ENCODE measurements at regions not wholly inside any gene's neighbourhood (a gene's known extent, or its start where the extent isn't known, plus 50 kb on each side); places are given as distances from the start of the nearest gene placed in this dataset.

- no peak for TF ChIP-seq CTCF (IDR thresholded peaks at IDR 0.05; ENCODE audit: low read depth, low read length, missing input control)
- no peak for TF ChIP-seq ATF3 (IDR thresholded peaks at IDR 0.05)
- no peak for TF ChIP-seq TAF1 (conservative IDR thresholded peaks at IDR 0.05)
- TF ChIP-seq, protein P1, sequence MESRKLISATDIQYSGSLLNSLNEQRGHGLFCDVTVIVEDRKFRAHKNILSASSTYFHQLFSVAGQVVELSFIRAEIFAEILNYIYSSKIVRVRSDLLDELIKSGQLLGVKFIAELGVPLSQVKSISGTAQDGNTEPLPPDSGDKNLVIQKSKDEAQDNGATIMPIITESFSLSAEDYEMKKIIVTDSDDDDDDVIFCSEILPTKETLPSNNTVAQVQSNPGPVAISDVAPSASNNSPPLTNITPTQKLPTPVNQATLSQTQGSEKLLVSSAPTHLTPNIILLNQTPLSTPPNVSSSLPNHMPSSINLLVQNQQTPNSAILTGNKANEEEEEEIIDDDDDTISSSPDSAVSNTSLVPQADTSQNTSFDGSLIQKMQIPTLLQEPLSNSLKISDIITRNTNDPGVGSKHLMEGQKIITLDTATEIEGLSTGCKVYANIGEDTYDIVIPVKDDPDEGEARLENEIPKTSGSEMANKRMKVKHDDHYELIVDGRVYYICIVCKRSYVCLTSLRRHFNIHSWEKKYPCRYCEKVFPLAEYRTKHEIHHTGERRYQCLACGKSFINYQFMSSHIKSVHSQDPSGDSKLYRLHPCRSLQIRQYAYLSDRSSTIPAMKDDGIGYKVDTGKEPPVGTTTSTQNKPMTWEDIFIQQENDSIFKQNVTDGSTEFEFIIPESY (IDR thresholded peaks at IDR 0.05): no peak
- TF ChIP-seq REST (IDR thresholded peaks at IDR 0.05): no peak
- no peak for TF ChIP-seq MAX (IDR thresholded peaks at IDR 0.05)
- TF ChIP-seq YY1 (IDR thresholded peaks at IDR 0.05): no peak
- TF ChIP-seq NR2F2 (IDR thresholded peaks at IDR 0.05): no peak
- no peak for TF ChIP-seq GABPA (IDR thresholded peaks at IDR 0.05 in 1 of 2, conservative IDR thresholded peaks at IDR 0.05 in 1 of 2)
- TF ChIP-seq RAD21 (IDR thresholded peaks at IDR 0.05): no peak
- no peak for TF ChIP-seq JUND (IDR thresholded peaks at IDR 0.05)
- no peak for TF ChIP-seq SP1 (IDR thresholded peaks at IDR 0.05)
- TF ChIP-seq FOXA2 (IDR thresholded peaks at IDR 0.05): no peak
Observed at GRCh38 chr15:85281293-85281882, 99.0 kb upstream of the AKAP13 start.
